HK-2 (cell line): ENCODE measurements at regions not wholly inside any gene's neighbourhood (a gene's known extent, or its start where the extent isn't known, plus 50 kb on each side); places are given as distances from the start of the nearest gene placed in this dataset.

Source experiments
- DNase-seq: peaks from one replicate; pipeline ENCODE4 v3.0.0-alpha.2; 2018; ENCODE audit not compliant: unreplicated experiment

DNA sequence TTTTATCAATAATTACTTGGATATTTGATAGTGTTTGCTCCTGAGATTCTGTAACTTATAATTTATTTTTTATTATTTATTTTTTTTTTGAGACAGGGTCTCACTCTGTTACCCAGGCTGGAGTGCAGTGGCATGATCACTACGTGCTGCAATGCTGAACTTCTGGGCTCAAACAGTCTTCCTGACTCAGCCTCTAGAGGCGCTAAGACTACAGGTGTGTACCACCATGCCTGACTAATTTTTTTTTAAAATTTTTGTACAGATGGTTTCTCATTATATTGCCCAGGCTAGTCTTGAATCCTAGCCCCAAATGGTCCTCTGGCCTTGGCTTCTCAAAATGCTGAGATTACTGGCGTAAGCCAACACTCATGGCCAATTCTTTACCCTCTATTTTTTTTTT lies 845.5 kb upstream of the ADGRL4 start:
- DNase-seq = no peak

GRCh38 chr1:79849388-79849787 lies 842.9 kb upstream of the ADGRL4 start:
- no peak for DNase-seq

DNA sequence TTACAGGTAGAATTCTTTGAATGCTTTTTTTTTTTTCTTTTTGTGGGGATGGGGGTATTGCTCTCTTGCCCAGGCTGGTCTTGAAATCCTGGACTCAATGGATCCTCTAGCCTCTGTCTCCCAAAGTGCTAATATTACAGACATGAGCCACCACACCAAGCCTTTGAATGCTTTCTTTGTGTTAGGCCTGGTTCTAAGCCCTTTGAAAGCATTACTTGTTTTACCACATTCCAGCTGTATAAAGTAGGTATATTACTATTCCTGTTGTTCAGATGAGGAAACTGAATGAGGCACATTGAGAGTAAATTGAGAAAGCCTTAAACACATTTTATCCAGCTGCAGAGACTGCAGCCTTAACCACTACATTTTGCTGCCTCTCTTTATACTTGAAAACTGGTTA lies 841.8 kb upstream of the ADGRL4 start:
- no peak for DNase-seq

- DNase-seq = no peak
Measured at GRCh38 chr1:79847700-79848099, 841.2 kb upstream of the ADGRL4 start.

GRCh38 chr1:79845936-79846335 lies 839.4 kb upstream of the ADGRL4 start:
- no peak for DNase-seq

DNA sequence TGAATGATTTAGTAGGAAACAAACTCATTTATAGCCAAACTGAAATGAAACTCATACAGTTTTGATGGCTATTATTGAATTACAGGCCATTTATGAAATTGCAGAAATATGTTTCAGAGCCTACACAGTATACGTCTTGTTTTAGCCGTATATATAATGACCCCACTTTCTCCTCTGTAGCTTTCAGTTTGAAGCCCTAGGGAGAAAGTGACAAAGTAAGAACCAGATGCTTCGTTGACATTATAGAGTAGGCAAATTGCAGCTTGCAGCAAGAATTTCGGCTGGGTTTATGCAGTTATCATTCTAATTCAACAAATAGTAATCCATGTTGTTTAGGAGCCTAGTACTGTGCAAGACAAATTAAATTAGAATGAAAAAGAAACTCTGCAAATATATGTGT lies 836.3 kb upstream of the ADGRL4 start:
- no peak for DNase-seq

DNA sequence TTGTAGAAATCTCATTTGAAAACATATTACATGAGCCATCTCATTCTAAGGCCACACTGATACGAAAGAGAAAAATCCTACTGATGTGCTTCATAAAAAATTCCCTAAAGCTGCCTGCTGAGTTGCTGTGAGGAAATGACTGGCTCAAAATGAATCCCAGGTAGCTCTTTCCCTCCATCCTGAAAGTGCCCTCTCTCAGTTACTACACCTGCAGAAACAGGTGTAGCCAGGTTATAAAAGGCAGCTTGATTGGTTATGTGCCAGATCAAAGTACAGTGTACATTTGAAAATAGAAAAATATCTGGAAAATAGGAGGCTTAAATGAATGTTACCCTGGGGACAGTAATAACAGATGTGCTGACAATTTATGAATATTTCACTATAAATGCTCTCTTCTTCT lies 833.4 kb upstream of the ADGRL4 start:
- no peak for DNase-seq

GRCh38 chr1:79827446-79827845 lies 820.9 kb upstream of the ADGRL4 start:
- no peak for DNase-seq

GRCh38 chr1:79825551-79825950 lies 819.0 kb upstream of the ADGRL4 start:
- no peak for DNase-seq

GRCh38 chr1:79822053-79822452 lies 815.5 kb upstream of the ADGRL4 start:
- DNase-seq = no peak

GRCh38 chr1:79819140-79819539 lies 812.6 kb upstream of the ADGRL4 start:
- DNase-seq = no peak

DNA sequence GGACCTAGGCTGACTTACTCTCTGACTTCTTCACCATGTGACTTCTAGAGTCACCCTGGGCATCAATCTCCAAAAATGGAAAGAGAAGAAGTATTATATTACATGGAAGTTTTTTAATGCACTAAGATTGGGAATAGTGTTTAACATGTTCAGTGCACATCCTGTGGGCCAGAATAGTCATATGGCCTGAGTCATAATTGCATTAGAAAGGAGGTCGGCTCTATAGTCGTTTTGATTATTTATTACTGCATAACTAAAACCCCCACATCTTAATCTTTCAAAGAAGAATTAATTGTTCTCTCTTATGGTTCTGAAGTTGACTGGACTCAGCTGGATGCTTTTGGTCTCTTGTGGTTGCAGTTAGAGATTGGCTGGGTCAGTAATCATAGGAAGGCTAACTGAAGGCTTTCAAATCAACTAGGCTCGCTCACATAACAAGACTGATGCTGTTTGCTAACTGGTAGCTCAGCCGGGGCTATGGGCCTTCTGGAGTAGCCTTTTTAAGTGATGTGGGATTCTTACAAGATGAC lies 810.6 kb upstream of the ADGRL4 start:
- no peak for DNase-seq

- DNase-seq = no peak
Measured at GRCh38 chr1:79815115-79815514, 808.6 kb upstream of the ADGRL4 start.

DNA sequence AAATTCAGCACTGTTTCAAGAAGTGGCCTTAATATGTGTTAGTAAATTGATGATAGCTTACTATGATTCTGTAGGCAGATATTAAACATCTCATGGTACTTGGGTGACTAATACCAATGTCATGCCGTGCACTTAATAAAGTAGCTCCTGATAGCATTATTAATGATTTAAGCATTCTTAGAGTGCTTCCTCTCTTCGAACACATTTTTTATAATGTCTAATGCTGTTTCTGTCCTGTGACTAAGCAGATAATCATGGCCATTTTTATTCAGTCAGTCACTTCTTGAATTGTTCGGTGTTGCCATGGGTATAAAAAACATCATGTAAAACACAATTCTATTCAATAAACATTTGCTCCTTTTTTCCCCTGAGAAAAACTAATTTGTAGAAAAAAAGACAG lies 804.6 kb upstream of the ADGRL4 start:
- no peak for DNase-seq

GRCh38 chr1:79808816-79809475 lies 802.4 kb upstream of the ADGRL4 start:
- no peak for DNase-seq

GRCh38 chr1:79807816-79808215 lies 801.3 kb upstream of the ADGRL4 start:
- DNase-seq = no peak

DNA sequence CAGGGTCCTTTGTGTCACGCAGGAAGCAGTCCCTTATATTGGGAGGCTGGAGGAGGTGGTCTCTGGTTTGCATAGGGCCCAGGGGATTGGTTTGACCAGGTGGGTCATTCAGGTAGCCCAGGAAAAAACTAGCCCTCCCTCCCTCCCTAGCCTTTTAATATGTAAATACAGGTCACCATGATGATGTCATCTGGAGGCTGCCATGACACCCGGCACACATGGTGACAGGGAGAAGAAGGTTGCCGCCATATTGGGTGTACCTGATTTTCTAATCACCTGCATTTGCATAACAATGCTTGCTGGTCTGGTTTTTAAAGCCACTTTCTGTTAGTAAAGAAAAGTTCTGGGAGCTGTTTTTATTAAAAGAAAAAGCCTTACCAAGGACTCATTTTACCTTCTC lies 791.0 kb upstream of the ADGRL4 start:
- DNase-seq = no peak

DNA sequence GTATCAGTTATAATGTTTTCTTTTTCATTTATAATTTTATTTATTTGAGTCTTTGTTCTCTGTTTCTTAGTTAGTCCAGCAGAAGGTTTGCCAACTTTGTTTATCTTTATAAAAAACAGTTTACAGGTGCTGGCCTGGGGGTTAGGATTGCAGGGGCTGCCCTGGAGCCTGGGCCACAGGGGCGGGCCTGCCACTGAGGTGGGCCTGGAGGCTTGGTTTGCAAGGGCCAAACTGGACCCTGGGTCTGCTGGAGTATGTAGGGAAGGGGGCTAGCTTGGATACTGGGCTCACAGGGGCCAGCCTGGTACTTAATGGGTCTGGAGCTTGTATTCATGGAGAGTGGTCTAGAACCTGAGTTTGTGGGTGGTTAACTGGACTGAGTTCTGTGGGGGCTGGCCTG lies 789.9 kb upstream of the ADGRL4 start:
- DNase-seq = no peak

- no peak for DNase-seq
Measured at GRCh38 chr1:79792219-79792930, 785.8 kb upstream of the ADGRL4 start.

GRCh38 chr1:79791488-79792218 lies 785.1 kb upstream of the ADGRL4 start:
- DNase-seq = no peak

DNA sequence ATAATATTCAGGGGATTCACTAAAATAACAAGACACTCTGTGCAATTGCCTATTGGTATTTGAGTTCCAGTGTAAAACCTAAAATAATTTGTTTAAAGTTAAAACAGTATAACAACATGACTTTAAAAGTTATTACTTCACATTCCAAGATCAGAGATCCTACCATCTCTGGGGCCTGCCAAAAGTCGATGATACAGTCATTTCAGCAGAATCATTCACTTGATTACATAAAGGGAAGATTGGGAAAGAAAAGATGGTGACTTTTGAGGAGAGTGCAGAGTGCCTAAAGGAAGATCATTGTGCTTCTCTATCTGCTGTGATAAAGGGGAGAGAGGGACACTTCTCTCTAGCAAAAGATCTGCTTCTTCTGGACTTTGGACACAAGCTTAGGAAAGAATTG lies 784.4 kb upstream of the ADGRL4 start:
- no peak for DNase-seq

- DNase-seq = no peak
Measured at GRCh38 chr1:79787631-79788030, 781.1 kb upstream of the ADGRL4 start.

DNA sequence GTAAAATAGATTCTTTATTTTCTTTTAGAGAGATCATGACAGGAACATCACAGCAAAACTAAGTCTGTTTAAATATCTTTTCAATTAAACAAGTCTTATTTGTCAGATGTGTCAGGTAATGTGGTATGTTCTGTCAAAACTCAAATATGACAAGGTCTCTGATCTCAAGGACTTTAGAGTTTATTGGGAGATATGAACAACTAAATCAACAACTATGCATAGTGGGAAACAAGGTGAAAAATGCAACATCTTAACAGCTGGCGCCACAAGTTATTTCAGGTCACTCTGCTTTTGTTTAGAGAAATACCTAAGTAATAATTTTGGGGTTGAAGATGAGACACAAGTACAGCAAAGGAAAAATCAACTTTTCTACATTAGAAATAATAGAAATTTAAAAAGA lies 779.4 kb upstream of the ADGRL4 start:
- DNase-seq = no peak
